Activated naive CD4-positive, alpha-beta T cell treated with anti-CD3 and anti-CD28 coated beads for 36 hours (primary cell): ENCODE measurements at regions not wholly inside any gene's neighbourhood (a gene's known extent, or its start where the extent isn't known, plus 50 kb on each side); places are given as distances from the start of the nearest gene placed in this dataset.

Experiments used
- CTCF ChIA-PET: fragments of 350-600 bp; sonication (Branson Sonifier 250); formaldehyde crosslinking; loops from one replicate; lab custom pipeline; 2021; ENCODE audit warnings: antibody characterized with exemption; lab: Charles Lee
- DNase-seq: peaks from one replicate; pipeline ENCODE4 v3.0.0-alpha.2; 2020
- H3K27ac Mint-ChIP-seq: one replicate; pipeline ENCODE4 v1.8.0; 2021; ENCODE audit warnings: mild to moderate bottlenecking, mixed read lengths
- H3K27me3 Mint-ChIP-seq: one replicate; pipeline ENCODE4 v1.8.0; 2021; ENCODE audit warnings: low read depth, mixed read lengths
- H3K36me3 Mint-ChIP-seq: one replicate; pipeline ENCODE4 v1.8.0; 2021; ENCODE audit warnings: low read depth, mixed read lengths
- H3K4me1 Mint-ChIP-seq: one replicate; pipeline ENCODE4 v1.8.0; 2021; ENCODE audit warnings: low read depth, mixed read lengths
- H3K4me3 Mint-ChIP-seq: one replicate; pipeline ENCODE4 v1.8.0; 2021; ENCODE audit warnings: mild to moderate bottlenecking, moderate library complexity, mixed read lengths
- H3K9me3 Mint-ChIP-seq: one replicate; pipeline ENCODE4 v1.8.0; 2021; ENCODE audit warnings: mixed read lengths
- intact Hi-C: fragments of 100-400 bp; cut with micrococcal nuclease; formaldehyde crosslinking; loops from one replicate; pipeline ENCODE4 v1.15.1; 2023

- CTCF ChIA-PET = no interaction called here
- no peak overlapping the region for H3K27ac Mint-ChIP-seq
- H3K27me3 Mint-ChIP-seq = peaks cover 16% of the 10 kb centered on the region
- H3K4me1 Mint-ChIP-seq = no peaks in the 10 kb centered on the region
- intact Hi-C loops = no loop called here
- no peak overlapping the region for H3K4me3 Mint-ChIP-seq
- no peaks in the 10 kb centered on the region for H3K36me3 Mint-ChIP-seq
- H3K9me3 Mint-ChIP-seq = no peaks in the 10 kb centered on the region
- no peak for DNase-seq
Measured at GRCh38 chr14:95011445-95012006, 145.8 kb downstream of the DICER1 start.

- CTCF ChIA-PET = no interaction called here
- intact Hi-C loops = no loop called here
- no peak overlapping the region for H3K27ac Mint-ChIP-seq
- H3K36me3 Mint-ChIP-seq = no peaks in the 10 kb centered on the region
- no peaks in the 10 kb centered on the region for H3K4me1 Mint-ChIP-seq
- H3K27me3 Mint-ChIP-seq = peaks cover 20% of the 10 kb centered on the region
- H3K9me3 Mint-ChIP-seq = no peaks in the 10 kb centered on the region
- no peak overlapping the region for H3K4me3 Mint-ChIP-seq
- no peak for DNase-seq
Measured at GRCh38 chr14:95008445-95009217, 148.7 kb downstream of the DICER1 start.

- Mint-ChIP-seq H3K36me3 (no peaks in the 10 kb centered on the region), H3K27me3 (peaks cover 17% of the 10 kb centered on the region), H3K4me3 (no peak overlapping the region), H3K9me3 (no peaks in the 10 kb centered on the region), H3K27ac (no peak overlapping the region), H3K4me1 (no peaks in the 10 kb centered on the region)
- intact Hi-C loops = no loop called here
- no peak for DNase-seq
- CTCF ChIA-PET = interaction anchor here (0.8 kb wide), 1 partner anchor 19 kb away, joined by 3 read pairs; no protein-coding TSS in a partner anchor
Measured at GRCh38 chr14:95007921-95008320, 149.4 kb downstream of the DICER1 start.

DNA sequence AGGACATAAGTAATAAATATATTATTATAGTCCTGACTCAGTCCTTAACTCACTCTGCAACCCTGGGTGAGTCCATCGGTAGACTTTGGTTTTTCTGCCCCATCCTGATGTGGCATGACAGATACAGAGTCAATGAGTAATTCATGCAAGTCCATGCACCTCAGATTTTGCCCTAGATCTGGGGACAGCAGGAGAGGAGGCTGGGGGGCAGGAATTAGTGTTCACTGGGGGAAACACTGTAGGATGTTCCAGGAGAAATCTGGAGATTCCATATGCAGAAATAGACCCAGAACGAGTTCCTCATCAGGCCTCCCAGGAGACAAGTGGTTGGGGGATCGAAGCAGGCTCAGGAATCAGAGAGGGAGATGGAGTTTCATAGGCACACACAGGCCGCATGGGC, 150.8 kb downstream of the DICER1 start:
- H3K9me3 Mint-ChIP-seq = no peaks in the 10 kb centered on the region
- DNase-seq = no peak
- CTCF ChIA-PET = no interaction called here
- H3K27ac Mint-ChIP-seq = no peak overlapping the region
- no peak overlapping the region for H3K4me3 Mint-ChIP-seq
- intact Hi-C loops = no loop called here
- H3K4me1 Mint-ChIP-seq = no peaks in the 10 kb centered on the region
- no peaks in the 10 kb centered on the region for H3K36me3 Mint-ChIP-seq
- H3K27me3 Mint-ChIP-seq = peaks cover 17% of the 10 kb centered on the region

DNA sequence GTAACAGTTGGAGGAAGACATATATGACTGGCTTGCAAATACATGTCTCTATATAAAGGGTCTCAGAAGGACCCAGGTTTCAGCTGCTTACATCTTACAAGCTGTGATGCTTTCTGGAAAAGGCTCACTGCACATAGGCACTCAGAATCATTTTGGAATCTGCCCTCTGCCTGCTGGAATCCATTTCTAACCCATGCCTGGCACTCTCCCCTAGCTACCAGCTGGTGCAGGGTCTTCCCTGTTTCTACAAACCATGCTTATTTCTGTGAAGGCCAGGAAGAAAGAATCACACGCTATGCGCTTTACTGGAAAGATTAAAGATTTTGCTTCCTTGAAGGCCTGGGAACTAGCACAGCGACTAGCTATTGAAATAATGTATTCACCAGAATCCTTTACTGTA, 151.3 kb downstream of the DICER1 start:
- no peaks in the 10 kb centered on the region for H3K36me3 Mint-ChIP-seq
- CTCF ChIA-PET = interaction anchor here (0.7 kb wide), 1 partner anchor 1180 kb away, joined by 3 read pairs; no protein-coding TSS in a partner anchor

DNA sequence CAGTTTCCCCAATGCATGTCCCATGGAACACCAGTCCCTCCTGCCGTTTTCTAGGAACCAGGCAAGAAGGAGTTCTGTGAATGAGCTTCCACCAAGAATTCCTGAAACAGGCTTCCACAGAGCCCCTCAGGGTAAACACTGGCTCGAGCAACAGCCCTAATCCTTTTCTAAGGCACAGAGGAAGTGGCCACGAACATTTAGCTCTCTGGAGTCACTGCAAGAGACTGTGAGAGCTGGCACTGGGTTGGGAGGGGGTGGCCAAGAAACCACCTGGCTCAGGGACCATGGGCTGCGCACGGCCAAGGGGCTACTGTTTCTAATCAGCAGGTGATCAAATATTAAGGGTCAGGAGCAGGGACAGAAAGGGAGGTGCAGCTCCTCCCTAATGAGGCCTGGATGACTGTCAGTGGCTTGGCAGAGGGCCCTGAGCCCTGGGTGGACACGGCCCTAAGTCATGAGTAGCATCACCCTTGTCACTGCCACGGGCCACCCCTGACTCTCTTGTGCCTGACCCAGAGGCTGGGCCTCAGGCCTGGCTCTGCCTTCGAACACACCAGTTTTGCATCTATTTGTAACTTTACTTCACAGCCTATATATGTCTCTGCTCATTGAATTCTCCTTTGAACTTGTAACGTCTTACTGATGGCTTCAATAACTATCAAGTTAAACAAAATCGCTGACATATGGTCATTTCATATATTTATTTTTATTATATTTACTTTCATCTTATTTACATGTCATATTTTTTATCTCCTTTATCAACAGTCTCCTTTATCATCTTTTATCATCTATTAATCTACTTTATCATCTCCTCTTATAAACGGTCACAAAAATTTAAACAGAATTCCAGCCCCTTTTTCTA, 154.0 kb downstream of the DICER1 start:
- Mint-ChIP-seq H3K9me3 (no peaks in the 10 kb centered on the region), H3K4me1 (no peaks in the 10 kb centered on the region), H3K27me3 (peaks cover 21% of the 10 kb centered on the region), H3K36me3 (no peaks in the 10 kb centered on the region), H3K4me3 (no peak overlapping the region), H3K27ac (no peak overlapping the region)
- CTCF ChIA-PET = no interaction called here
- intact Hi-C loops = no loop called here
- DNase-seq = no peak

More for the DNA sequence above, 151.3 kb downstream of the DICER1 start:
- H3K4me3 Mint-ChIP-seq = no peak overlapping the region
- DNase-seq = no peak
- intact Hi-C loops = no loop called here
- peaks cover 19% of the 10 kb centered on the region for H3K27me3 Mint-ChIP-seq
- no peak overlapping the region for H3K27ac Mint-ChIP-seq
- no peaks in the 10 kb centered on the region for H3K4me1 Mint-ChIP-seq
- no peaks in the 10 kb centered on the region for H3K9me3 Mint-ChIP-seq

DNA sequence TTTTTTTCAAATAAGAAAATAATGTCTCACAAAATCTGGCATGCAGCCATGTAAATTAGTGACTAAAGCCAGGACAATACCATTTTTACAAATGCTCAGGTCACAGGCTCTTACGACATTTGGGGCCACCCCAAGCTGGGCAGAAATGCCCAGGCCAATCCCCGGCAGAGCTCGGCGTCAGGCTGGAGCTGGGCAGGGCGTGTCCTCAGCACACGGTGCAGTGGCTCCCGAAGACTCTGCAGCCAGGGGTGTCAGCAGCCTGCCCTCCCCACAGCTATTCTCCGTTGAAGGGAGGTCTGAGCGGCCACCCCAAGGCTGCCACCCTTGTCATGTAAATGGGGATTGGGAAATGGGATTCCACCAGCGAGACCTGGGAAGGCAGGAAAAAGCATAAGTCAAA, 158.6 kb downstream of the DICER1 start:
- H3K4me1 Mint-ChIP-seq = no peaks in the 10 kb centered on the region
- intact Hi-C loops = no loop called here
- H3K27me3 Mint-ChIP-seq = peaks cover 29% of the 10 kb centered on the region
- H3K9me3 Mint-ChIP-seq = no peaks in the 10 kb centered on the region
- H3K4me3 Mint-ChIP-seq = no peak overlapping the region
- H3K27ac Mint-ChIP-seq = no peak overlapping the region
- H3K36me3 Mint-ChIP-seq = no peaks in the 10 kb centered on the region
- CTCF ChIA-PET = no interaction called here
- no peak for DNase-seq

DNA sequence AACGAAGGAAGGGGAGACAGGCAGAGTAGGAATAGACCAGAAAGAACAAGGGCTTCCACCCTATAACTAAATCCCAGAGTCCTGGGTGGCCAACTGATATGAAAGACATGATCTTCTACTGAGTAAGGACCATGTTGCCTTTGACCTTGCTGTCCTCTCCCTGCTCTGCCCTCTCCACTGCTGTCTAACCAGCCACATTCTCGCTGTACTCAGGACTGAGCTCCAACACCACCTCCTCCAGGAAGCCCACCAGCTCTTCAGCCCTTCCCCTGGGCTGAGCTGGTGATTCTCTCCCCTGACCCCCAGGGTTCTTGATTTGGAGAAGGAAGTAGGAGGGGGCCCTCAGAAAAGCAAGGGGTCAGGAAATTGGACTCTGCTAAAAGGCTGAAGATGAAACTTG, 159.2 kb downstream of the DICER1 start:
- H3K4me3 Mint-ChIP-seq = no peak overlapping the region
- no peaks in the 10 kb centered on the region for H3K4me1 Mint-ChIP-seq
- CTCF ChIA-PET = no interaction called here
- DNase-seq = no peak
- peaks cover 29% of the 10 kb centered on the region for H3K27me3 Mint-ChIP-seq
- H3K9me3 Mint-ChIP-seq = no peaks in the 10 kb centered on the region
- H3K36me3 Mint-ChIP-seq = no peaks in the 10 kb centered on the region
- intact Hi-C loops = no loop called here
- H3K27ac Mint-ChIP-seq = no peak overlapping the region

DNA sequence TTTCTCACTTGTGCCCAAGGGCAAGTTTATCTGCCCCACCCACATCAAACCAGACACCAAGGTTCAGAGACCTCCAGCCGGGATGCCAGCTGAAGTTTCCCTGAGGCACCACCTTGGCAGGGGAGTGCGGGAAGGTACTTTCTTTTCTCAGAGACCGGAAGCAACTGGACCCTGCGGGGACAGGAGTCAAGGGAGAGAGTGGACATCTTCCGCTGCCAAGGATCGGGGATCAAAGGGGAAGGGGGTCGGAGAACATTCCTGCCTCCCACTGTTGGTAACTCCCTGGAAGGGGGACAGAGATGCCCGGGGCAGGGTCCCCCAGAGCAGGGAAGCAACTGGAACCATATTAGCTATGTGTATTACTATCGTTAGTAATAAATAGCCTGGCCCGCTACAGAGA, 161.8 kb downstream of the DICER1 start:
- no peaks in the 10 kb centered on the region for H3K4me1 Mint-ChIP-seq
- no peak overlapping the region for H3K27ac Mint-ChIP-seq
- no peaks in the 10 kb centered on the region for H3K36me3 Mint-ChIP-seq
- H3K4me3 Mint-ChIP-seq = no peak overlapping the region
- intact Hi-C loops = no loop called here
- DNase-seq = no peak
- peaks cover 36% of the 10 kb centered on the region for H3K27me3 Mint-ChIP-seq
- H3K9me3 Mint-ChIP-seq = no peaks in the 10 kb centered on the region
- CTCF ChIA-PET = no interaction called here

- Mint-ChIP-seq H3K27ac (no peak overlapping the region), H3K27me3 (peaks cover 37% of the 10 kb centered on the region), H3K4me1 (no peaks in the 10 kb centered on the region), H3K4me3 (no peak overlapping the region), H3K36me3 (no peaks in the 10 kb centered on the region), H3K9me3 (no peaks in the 10 kb centered on the region)
- DNase-seq = no peak
- intact Hi-C loops = no loop called here
- CTCF ChIA-PET = no interaction called here
Measured at GRCh38 chr14:94994245-94994644, 163.1 kb downstream of the DICER1 start.

GRCh38 chr14:94992046-94992445, 165.3 kb downstream of the DICER1 start:
- Mint-ChIP-seq H3K27ac (no peak overlapping the region), H3K4me1 (no peaks in the 10 kb centered on the region), H3K4me3 (no peak overlapping the region), H3K27me3 (peaks cover 33% of the 10 kb centered on the region), H3K36me3 (peaks cover 1% of the 10 kb centered on the region), H3K9me3 (peaks cover 9% of the 10 kb centered on the region)
- DNase-seq = no peak
- intact Hi-C loops = no loop called here
- CTCF ChIA-PET = no interaction called here

DNA sequence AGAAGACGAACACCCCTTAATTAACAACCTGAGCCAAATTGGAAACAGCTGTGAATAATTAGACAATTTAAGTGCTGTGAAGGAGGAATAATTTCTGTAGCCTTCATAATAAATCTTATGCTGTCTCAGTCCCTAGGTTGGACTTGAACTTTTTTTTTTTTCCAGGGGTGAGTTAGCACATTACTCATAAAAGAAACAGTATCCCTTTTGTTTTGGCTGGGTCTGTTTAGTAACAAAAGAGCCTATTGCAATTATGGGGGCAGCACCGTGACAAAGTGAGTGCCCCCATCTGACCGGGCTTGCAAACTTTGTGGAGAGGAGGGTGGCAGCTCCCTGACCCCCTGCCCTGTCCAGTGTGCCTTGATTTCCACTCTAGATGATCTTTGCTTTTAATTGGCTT, 167.4 kb downstream of the DICER1 start:
- H3K9me3 Mint-ChIP-seq = peaks cover 9% of the 10 kb centered on the region
- H3K27ac Mint-ChIP-seq = no peak overlapping the region
- CTCF ChIA-PET = no interaction called here
- no peak for DNase-seq
- intact Hi-C loops = no loop called here
- no peaks in the 10 kb centered on the region for H3K4me1 Mint-ChIP-seq
- peaks cover 1% of the 10 kb centered on the region for H3K36me3 Mint-ChIP-seq
- H3K4me3 Mint-ChIP-seq = no peak overlapping the region
- H3K27me3 Mint-ChIP-seq = peaks cover 25% of the 10 kb centered on the region
